GM19351 (cell line): ENCODE measurements at regions not wholly inside any gene's neighbourhood (a gene's known extent, or its start where the extent isn't known, plus 50 kb on each side); places are given as distances from the start of the nearest gene placed in this dataset.
A peak's percentile ranks its signal among the peaks of the same experiment; 100 is the strongest.
"Not testable (repeated sequence)": the region's sequence is repeated elsewhere in the genome, so short reads cannot be mapped to it uniquely, and the experiment has no call there.

Source experiments
- ATAC-seq: cut with Tn5 transposase; IDR thresholded peaks from one replicate; pipeline ENCODE4 v1.9.1; 2021; ENCODE audit warnings: mild to moderate bottlenecking, moderate library complexity; ENCODE audit not compliant: unreplicated experiment

DNA sequence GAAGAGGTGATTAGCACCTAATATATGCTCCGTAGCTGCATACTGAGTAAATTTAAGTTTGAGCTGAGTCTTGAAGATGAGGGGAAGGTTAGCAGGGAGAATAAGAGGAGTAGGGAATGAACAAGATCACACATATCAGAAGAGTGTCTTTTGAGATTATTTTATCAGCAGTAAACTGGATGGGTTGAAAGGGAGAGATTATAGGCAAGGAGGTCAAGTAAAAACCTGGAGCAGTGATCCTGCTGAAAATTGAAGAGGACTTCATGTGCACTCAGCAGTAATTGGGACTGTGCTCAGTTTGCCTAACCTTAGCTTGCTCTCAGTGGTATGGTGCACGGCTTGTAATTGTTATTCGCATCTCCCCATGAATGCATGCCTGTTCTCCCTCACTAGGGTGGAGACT lies 79.5 kb upstream of the PICALM start:
- ATAC-seq, result no peak

- no peak for ATAC-seq
Observed at GRCh38 chr11:86147004-86147403, 78.1 kb upstream of the PICALM start.

DNA sequence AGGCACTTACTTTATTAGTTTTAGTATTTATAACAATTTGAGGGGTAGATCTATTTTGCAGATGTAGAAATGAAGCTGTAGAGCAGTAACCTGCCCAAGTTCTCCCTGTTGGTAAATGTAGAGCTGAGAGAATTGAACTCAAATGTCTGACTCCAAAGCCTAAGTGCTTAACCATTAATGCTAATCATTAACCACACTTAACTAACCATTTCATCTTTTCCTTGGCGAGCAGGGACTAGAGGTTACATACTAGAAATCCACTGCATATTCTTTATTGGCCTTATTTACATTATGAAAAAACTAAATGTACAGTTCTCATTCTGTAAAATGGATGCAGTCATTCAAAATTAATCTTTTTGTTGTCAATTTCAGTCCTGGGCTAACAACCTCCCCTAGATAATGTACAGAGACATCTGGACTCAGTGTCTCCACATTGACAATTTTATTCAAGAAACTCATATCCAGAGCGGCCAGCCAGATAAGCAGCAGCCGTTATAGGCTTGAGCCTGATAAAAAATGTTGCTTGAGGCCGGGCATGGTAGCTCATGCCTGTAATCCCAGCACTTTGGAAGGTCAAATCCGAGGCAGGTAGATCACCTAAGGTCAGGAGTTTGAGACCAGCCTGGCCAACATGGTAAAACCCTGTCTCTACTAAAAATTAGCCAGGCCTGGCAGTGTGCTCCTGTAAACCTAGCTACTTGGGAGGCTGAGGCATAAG lies 76.7 kb upstream of the PICALM start:
- no peak for ATAC-seq

DNA sequence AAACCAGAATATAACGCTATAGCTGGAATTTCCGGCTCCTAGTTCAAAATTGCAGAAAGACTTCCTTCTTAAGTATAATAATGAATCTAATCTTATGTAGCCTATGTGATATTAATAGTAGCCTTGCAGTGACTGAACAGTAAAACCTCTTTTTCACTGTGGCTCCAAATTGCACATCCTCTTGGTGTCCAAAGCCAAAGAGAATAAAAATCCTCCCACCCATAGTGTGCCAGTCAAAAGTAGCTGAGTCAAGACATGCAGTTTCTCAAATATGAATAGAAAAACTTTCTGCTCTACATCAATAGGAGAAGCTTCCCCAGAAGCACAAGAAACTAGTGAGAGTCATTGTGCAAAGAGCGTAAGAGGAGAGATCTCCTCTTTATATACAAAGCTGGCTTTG lies 76.0 kb upstream of the PICALM start:
- no peak for ATAC-seq

- not testable (repeated sequence) for ATAC-seq
Observed at GRCh38 chr11:86144087-86144486, 75.2 kb upstream of the PICALM start.

GRCh38 chr11:86143087-86144030 lies 74.5 kb upstream of the PICALM start:
- peak; percentile 36 for ATAC-seq

DNA sequence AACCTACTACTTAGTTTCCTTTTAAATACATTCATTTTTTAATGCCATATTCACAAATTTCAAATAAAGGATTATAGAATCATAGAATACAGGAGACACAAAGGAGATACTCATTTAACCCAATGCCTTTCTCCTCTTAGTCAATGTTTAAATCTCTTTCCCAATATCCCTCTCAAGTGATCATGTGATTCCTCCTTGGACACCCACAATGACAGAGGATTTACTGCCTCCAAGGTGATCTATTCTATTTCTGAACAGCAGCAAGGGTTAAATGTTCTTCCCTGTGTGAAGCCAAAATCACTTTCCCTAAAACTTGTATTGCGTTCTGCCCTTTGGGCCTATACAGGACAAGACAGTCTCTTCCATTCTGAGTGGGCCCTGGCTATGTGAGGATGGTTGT lies 73.3 kb upstream of the PICALM start:
- no peak for ATAC-seq

DNA sequence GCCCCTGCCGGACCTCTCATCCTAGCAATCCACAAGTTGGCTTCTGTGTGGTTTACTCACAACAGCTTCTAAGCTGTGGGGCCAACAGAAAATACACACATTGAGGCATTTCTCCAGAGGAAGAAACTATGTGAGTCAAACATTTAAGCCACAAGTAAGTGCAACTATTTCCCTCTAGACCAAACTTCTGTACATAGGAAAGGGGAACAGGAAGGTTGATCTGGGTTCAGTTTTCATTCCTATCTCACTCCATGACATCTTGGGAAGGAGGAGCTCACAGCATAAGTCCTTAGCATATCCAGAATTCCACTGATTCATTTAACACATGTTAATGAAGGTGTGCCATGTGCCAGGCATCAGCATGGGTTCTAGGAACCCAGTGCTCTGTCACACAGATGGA lies 72.8 kb upstream of the PICALM start:
- ATAC-seq, result no peak

GRCh38 chr11:86140334-86140990 lies 71.6 kb upstream of the PICALM start:
- no peak for ATAC-seq

GRCh38 chr11:86138958-86139357 lies 70.1 kb upstream of the PICALM start:
- ATAC-seq, result peak; percentile 89

DNA sequence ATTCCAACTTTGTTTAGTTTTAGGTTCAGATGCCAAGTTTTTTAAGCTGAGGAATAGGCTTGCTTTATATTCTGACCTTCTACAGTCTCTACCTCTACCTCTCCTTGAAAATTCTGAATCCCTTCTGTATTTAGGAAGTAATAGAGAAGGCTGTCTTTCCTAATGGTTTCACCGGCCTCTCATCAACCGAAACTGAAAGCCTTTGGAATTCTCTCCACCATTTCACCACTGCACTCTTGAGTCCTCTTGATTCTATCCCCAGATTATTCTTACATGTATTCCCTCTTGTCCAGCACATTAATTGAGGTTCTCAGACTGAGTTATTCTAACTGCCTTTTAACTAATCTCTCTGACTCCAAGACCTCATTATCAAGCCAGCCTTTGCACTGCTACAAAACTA lies 67.7 kb upstream of the PICALM start:
- ATAC-seq, result no peak

DNA sequence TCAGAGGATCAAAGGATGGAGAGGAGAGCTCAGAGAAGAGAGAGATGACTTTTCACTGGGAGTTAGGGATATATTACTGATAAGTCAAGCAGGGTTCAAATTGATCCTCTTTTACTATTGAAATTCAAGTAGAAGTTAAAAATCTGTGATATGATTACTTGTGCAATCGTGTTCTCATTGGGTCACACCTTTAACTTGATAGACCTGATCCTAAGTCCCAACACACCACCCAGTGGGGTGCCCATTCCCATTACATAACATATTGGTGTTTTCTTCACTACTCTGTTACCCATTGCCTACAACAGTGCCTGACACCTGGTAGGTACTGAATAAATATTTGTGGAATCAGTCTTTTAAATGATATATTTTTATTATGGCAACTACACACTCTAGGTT lies 66.4 kb upstream of the PICALM start:
- no peak for ATAC-seq

DNA sequence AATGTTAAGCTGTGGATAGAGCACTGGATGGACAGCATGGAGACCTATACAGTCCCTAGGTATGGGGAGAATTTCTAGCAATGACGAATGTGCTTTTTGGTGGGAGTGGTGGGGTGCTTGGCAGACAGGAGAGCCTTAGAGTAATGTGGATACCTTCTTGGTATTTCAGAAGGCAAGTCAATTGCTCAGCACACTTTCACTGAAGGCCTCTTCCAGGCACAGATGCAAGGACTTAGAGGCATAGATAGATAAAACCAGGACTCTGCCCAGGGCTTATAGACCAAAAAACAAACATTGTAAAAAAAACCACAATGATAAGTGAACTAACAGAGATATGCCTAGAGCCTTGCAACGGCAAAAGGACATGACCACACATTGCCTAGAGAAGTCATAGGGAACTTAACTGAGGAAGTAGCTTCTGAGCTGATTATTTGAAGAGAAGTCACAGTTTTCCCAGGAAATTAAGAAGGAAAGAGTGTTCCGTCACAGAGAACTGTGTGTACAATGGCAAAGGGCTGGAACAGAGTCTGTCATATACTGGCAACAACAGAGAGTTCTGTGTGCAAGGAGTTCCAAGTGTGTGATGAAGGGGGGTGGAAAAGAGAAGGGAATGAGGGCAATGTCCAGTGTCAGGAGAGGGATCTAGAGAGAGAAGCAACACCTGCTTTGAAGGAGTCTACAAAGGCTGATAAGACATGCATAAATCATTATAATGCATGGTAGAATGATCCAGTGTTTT lies 65.9 kb upstream of the PICALM start:
- no peak for ATAC-seq

- no peak for ATAC-seq
Observed at GRCh38 chr11:86132667-86133249, 63.9 kb upstream of the PICALM start.

DNA sequence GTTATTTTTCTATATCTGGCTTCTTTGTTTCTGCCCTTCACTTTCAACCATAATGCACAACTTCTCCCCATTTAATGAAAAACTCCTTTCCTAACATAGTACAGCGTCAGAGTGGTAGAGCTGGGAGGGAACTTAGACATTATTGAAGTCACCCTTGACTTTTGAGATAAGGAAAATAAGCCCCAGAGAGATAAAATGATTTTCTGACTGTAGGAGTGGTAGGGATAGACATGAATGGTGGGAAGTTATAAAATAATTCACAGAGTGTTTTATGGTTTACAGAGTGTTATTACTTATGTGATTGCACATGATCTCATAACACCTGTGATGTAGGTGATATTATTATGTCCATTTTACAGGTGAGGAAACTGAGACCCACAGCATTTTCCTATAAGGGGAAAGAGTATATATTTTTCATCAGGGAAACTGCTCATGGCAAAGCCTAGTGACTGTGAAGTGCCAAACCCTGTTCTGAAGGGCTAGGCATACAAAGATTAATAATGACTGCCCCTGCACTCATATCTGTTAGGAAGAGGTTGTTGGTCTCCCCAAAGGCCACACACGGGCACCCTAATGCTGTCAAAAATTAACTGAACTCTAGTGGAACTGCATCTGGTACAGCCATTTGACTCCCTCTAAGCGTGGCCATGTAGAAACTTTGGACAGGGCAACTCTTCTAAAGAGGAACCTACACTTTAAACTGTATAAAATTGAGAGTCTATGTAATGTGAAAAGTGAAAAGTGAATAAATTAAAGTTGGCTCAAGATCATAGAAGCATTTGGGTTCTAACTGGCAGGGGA lies 61.1 kb upstream of the PICALM start:
- ATAC-seq, result no peak

DNA sequence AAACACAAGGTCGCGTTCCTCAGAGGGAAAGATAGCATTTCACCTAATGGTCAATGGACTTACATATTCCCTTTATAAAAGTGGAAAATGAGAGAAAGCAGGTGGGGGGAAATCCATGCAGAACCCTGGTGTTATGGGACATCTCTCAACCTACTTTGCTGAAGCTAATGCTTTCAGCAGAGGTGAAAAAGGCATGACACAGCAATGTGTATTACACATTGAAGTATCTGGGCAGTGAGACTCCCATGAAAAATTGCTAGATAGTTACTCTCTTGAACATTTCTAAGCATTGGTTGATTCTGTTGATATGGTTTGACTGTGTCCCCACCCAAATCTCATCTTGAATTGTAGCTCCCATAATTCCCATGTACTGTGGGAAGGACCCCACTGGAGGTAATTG lies 60.0 kb upstream of the PICALM start:
- ATAC-seq, result no peak

GRCh38 chr11:86126862-86127261 lies 58.0 kb upstream of the PICALM start:
- ATAC-seq, result no peak

- peak; percentile 81 for ATAC-seq
Observed at GRCh38 chr11:86124251-86125233, 55.7 kb upstream of the PICALM start.

DNA sequence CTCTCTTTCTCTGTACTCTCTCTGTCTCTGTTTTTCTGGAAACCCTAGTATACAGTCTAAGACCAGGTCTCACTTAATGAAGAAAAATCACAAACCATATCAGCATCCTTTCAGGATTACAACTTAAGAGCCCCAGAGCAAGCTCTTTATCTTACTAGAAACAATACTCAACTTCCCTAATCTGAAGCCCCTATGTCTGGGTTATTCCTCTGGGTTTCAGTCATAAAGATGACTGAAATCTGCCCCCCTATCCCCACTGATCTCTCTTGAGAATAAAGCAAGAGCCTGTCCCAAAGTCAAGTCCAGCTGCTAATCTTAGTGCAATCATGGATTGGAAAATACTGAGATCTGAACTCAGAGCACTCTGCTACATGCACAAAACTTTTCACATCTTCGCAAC lies 53.9 kb upstream of the PICALM start:
- ATAC-seq, result no peak
